Activated CD8-positive, alpha-beta memory T cell treated with anti-CD3 and anti-CD28 coated beads, Interleukin-2, amount 10 ng/mL, durations not matched to agents 7 days and 5 days (primary cell): ENCODE measurements at regions not wholly inside any gene's neighbourhood (a gene's known extent, or its start where the extent isn't known, plus 50 kb on each side); places are given as distances from the start of the nearest gene placed in this dataset.
"Not testable (repeated sequence)": the region's sequence is repeated elsewhere in the genome, so short reads cannot be mapped to it uniquely, and the experiment has no call there.

Source experiments
- ATAC-seq: fragments of 150-1000 bp; cut with Tn5 transposase; one replicate; pipeline ENCODE4 v1.10.0; 2021; ENCODE audit warnings: moderate library complexity
- CTCF ChIA-PET: fragments of 350-600 bp; sonication (Branson Sonifier 250); formaldehyde crosslinking; loops from one replicate; lab custom pipeline; 2021; ENCODE audit warnings: antibody characterized with exemption; lab: Charles Lee
- DNase-seq: peaks from one replicate; pipeline ENCODE4 v3.0.0-alpha.2; 2020
- H3K27ac Mint-ChIP-seq: one replicate; pipeline ENCODE4 v1.8.0; 2021; ENCODE audit warnings: mild to moderate bottlenecking, mixed read lengths
- H3K27me3 Mint-ChIP-seq: one replicate; pipeline ENCODE4 v1.8.0; 2021; ENCODE audit warnings: mixed read lengths
- H3K36me3 Mint-ChIP-seq: one replicate; pipeline ENCODE4 v1.8.0; 2021; ENCODE audit warnings: mild to moderate bottlenecking, mixed read lengths
- H3K4me1 Mint-ChIP-seq: one replicate; pipeline ENCODE4 v1.8.0; 2021; ENCODE audit warnings: mixed read lengths
- H3K4me3 Mint-ChIP-seq: one replicate; pipeline ENCODE4 v1.8.0; 2021; ENCODE audit warnings: mild to moderate bottlenecking, moderate library complexity, mixed read lengths
- H3K9me3 Mint-ChIP-seq: one replicate; pipeline ENCODE4 v1.8.0; 2022; ENCODE audit warnings: low read depth, mixed read lengths

- Mint-ChIP-seq H3K4me3 (no peak overlapping the region), H3K27me3 (no peaks in the 10 kb centered on the region), H3K36me3 (no peaks in the 10 kb centered on the region), H3K4me1 (no peaks in the 10 kb centered on the region), H3K27ac (no peak overlapping the region), H3K9me3 (peaks cover 3% of the 10 kb centered on the region)
- ATAC-seq = no peak
- no peak for DNase-seq
- CTCF ChIA-PET = no interaction called here
Observed at GRCh38 chr5:162529209-162529608, 461.6 kb downstream of the GABRG2 start.

- CTCF ChIA-PET = no interaction called here
- Mint-ChIP-seq H3K9me3 (peaks cover 3% of the 10 kb centered on the region), H3K4me3 (no peak overlapping the region), H3K4me1 (no peaks in the 10 kb centered on the region), H3K27me3 (no peaks in the 10 kb centered on the region), H3K36me3 (no peaks in the 10 kb centered on the region), H3K27ac (no peak overlapping the region)
- ATAC-seq (no peak), DNase-seq (no peak)
Observed at GRCh38 chr5:162529886-162530285, 462.3 kb downstream of the GABRG2 start.

- peaks cover 5% of the 10 kb centered on the region for H3K9me3 Mint-ChIP-seq
- H3K27me3 Mint-ChIP-seq = no peaks in the 10 kb centered on the region
- no peak overlapping the region for H3K27ac Mint-ChIP-seq
- ATAC-seq (no peak), DNase-seq (no peak)
- no peaks in the 10 kb centered on the region for H3K4me1 Mint-ChIP-seq
- H3K36me3 Mint-ChIP-seq = no peaks in the 10 kb centered on the region
- CTCF ChIA-PET = no interaction called here
- no peak overlapping the region for H3K4me3 Mint-ChIP-seq
Observed at GRCh38 chr5:162543437-162543836, 475.9 kb downstream of the GABRG2 start.

GRCh38 chr5:162544905-162545304 lies 477.3 kb downstream of the GABRG2 start:
- no peak for ATAC-seq
- Mint-ChIP-seq H3K4me1 (no peaks in the 10 kb centered on the region), H3K36me3 (no peaks in the 10 kb centered on the region), H3K4me3 (no peak overlapping the region), H3K27me3 (no peaks in the 10 kb centered on the region), H3K9me3 (peaks cover 13% of the 10 kb centered on the region), H3K27ac (no peak overlapping the region)
- no peak for DNase-seq
- CTCF ChIA-PET = no interaction called here

- no peak for DNase-seq
- H3K4me3 Mint-ChIP-seq = no peak overlapping the region
- no peak for ATAC-seq
- no peaks in the 10 kb centered on the region for H3K36me3 Mint-ChIP-seq
- H3K4me1 Mint-ChIP-seq = no peaks in the 10 kb centered on the region
- H3K27me3 Mint-ChIP-seq = no peaks in the 10 kb centered on the region
- H3K27ac Mint-ChIP-seq = no peak overlapping the region
- H3K9me3 Mint-ChIP-seq = peaks cover 10% of the 10 kb centered on the region
- CTCF ChIA-PET = no interaction called here
Observed at GRCh38 chr5:162550236-162550635, 482.7 kb downstream of the GABRG2 start.

- Mint-ChIP-seq H3K4me1 (no peaks in the 10 kb centered on the region), H3K36me3 (no peaks in the 10 kb centered on the region), H3K27me3 (no peaks in the 10 kb centered on the region), H3K9me3 (peaks cover 2% of the 10 kb centered on the region), H3K27ac (no peak overlapping the region), H3K4me3 (no peak overlapping the region)
- DNase-seq = no peak
- ATAC-seq = no peak
- CTCF ChIA-PET = no interaction called here
Observed at GRCh38 chr5:162558120-162558519, 490.5 kb downstream of the GABRG2 start.

- no peak for DNase-seq
- CTCF ChIA-PET = no interaction called here
- Mint-ChIP-seq H3K9me3 (no peaks in the 10 kb centered on the region), H3K36me3 (no peaks in the 10 kb centered on the region), H3K4me1 (no peaks in the 10 kb centered on the region), H3K27ac (no peak overlapping the region), H3K27me3 (no peaks in the 10 kb centered on the region), H3K4me3 (no peak overlapping the region)
- no peak for ATAC-seq
Observed at GRCh38 chr5:162567644-162568043, 500.1 kb downstream of the GABRG2 start.

- no peak overlapping the region for H3K27ac Mint-ChIP-seq
- DNase-seq (no peak), ATAC-seq (no peak)
- peaks cover 6% of the 10 kb centered on the region for H3K9me3 Mint-ChIP-seq
- CTCF ChIA-PET = no interaction called here
- no peaks in the 10 kb centered on the region for H3K36me3 Mint-ChIP-seq
- H3K4me1 Mint-ChIP-seq = no peaks in the 10 kb centered on the region
- no peaks in the 10 kb centered on the region for H3K27me3 Mint-ChIP-seq
- H3K4me3 Mint-ChIP-seq = no peak overlapping the region
Observed at GRCh38 chr5:162573758-162574157, 506.2 kb downstream of the GABRG2 start.

GRCh38 chr5:162591724-162592123 lies 524.2 kb downstream of the GABRG2 start:
- no peak for ATAC-seq
- Mint-ChIP-seq H3K27ac (no peak overlapping the region), H3K27me3 (no peaks in the 10 kb centered on the region), H3K4me3 (no peak overlapping the region), H3K9me3 (peaks cover 5% of the 10 kb centered on the region), H3K36me3 (no peaks in the 10 kb centered on the region), H3K4me1 (no peaks in the 10 kb centered on the region)
- DNase-seq = no peak
- CTCF ChIA-PET = no interaction called here

GRCh38 chr5:162593881-162594280 lies 526.3 kb downstream of the GABRG2 start:
- ATAC-seq (no peak), DNase-seq (no peak)
- no peak overlapping the region for H3K27ac Mint-ChIP-seq
- CTCF ChIA-PET = no interaction called here
- no peaks in the 10 kb centered on the region for H3K36me3 Mint-ChIP-seq
- H3K27me3 Mint-ChIP-seq = no peaks in the 10 kb centered on the region
- H3K4me3 Mint-ChIP-seq = no peak overlapping the region
- peaks cover 2% of the 10 kb centered on the region for H3K9me3 Mint-ChIP-seq
- H3K4me1 Mint-ChIP-seq = no peaks in the 10 kb centered on the region

GRCh38 chr5:162603443-162604070 lies 536.0 kb downstream of the GABRG2 start:
- DNase-seq (no peak), ATAC-seq (no peak)
- Mint-ChIP-seq H3K4me3 (no peak overlapping the region), H3K27ac (no peak overlapping the region), H3K9me3 (peaks cover 2% of the 10 kb centered on the region), H3K4me1 (no peaks in the 10 kb centered on the region), H3K36me3 (no peaks in the 10 kb centered on the region), H3K27me3 (no peaks in the 10 kb centered on the region)
- CTCF ChIA-PET = interaction anchor here (1.1 kb wide), 1 partner anchor 10 kb away, joined by 3 read pairs; no protein-coding TSS in a partner anchor

- Mint-ChIP-seq H3K36me3 (no peaks in the 10 kb centered on the region), H3K4me1 (no peaks in the 10 kb centered on the region), H3K27ac (no peak overlapping the region), H3K9me3 (peaks cover 8% of the 10 kb centered on the region), H3K4me3 (no peak overlapping the region), H3K27me3 (no peaks in the 10 kb centered on the region)
- no peak for DNase-seq
- ATAC-seq = no peak
- CTCF ChIA-PET = no interaction called here
Observed at GRCh38 chr5:162607879-162608278, 540.3 kb downstream of the GABRG2 start.

- H3K27me3 Mint-ChIP-seq, H3K4me3 Mint-ChIP-seq, H3K27ac Mint-ChIP-seq, DNase-seq, CTCF ChIA-PET, H3K36me3 Mint-ChIP-seq, ATAC-seq, H3K4me1 Mint-ChIP-seq: not testable (repeated sequence)
- H3K9me3 Mint-ChIP-seq = peaks cover 13% of the 10 kb centered on the region
Observed at GRCh38 chr5:162621726-162622263, 554.2 kb downstream of the GABRG2 start.

GRCh38 chr5:162624110-162624509 lies 556.5 kb downstream of the GABRG2 start:
- DNase-seq = no peak
- CTCF ChIA-PET = no interaction called here
- H3K27ac Mint-ChIP-seq = no peak overlapping the region

More at GRCh38 chr5:162624110-162624509, 556.5 kb downstream of the GABRG2 start:
- peaks cover 8% of the 10 kb centered on the region for H3K9me3 Mint-ChIP-seq
- no peaks in the 10 kb centered on the region for H3K4me1 Mint-ChIP-seq
- ATAC-seq = no peak
- no peaks in the 10 kb centered on the region for H3K36me3 Mint-ChIP-seq
- no peaks in the 10 kb centered on the region for H3K27me3 Mint-ChIP-seq
- no peak overlapping the region for H3K4me3 Mint-ChIP-seq
